ENCODE measurements at regions not wholly inside any gene's neighbourhood (a gene's known extent, or its start where the extent isn't known, plus 50 kb on each side); places are given as distances from the start of the nearest gene placed in this dataset.

- TF ChIP-seq, protein P1, sequence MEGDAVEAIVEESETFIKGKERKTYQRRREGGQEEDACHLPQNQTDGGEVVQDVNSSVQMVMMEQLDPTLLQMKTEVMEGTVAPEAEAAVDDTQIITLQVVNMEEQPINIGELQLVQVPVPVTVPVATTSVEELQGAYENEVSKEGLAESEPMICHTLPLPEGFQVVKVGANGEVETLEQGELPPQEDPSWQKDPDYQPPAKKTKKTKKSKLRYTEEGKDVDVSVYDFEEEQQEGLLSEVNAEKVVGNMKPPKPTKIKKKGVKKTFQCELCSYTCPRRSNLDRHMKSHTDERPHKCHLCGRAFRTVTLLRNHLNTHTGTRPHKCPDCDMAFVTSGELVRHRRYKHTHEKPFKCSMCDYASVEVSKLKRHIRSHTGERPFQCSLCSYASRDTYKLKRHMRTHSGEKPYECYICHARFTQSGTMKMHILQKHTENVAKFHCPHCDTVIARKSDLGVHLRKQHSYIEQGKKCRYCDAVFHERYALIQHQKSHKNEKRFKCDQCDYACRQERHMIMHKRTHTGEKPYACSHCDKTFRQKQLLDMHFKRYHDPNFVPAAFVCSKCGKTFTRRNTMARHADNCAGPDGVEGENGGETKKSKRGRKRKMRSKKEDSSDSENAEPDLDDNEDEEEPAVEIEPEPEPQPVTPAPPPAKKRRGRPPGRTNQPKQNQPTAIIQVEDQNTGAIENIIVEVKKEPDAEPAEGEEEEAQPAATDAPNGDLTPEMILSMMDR (IDR thresholded peaks at IDR 0.05 in 4 of 5, conservative IDR thresholded peaks at IDR 0.05 in 1 of 5): no peak
- TF ChIP-seq POLR2A (IDR thresholded peaks at IDR 0.05): no peak
- Histone ChIP-seq H3K27me3 (no peaks in the 10 kb centered on the region), H3K4me3 (no peak overlapping the region), H3K36me3 (no peaks in the 10 kb centered on the region), H3K27ac (no peak overlapping the region), H3K9me3 (no peaks in the 10 kb centered on the region), H3K4me1 (peaks cover 0 to 3% of the 10 kb centered on the region in 2 donors)
- ATAC-seq (no peak), DNase-seq (no peak)
- in situ Hi-C loops (cut with MboI; ENCODE audit: low sequenced_read_pairs in 4 of 4): no loop called here
- intact Hi-C loops (cut with DNase I; ENCODE audit: low total_unique reads): no loop called here
These were observed 77.6 kb upstream of the EIF5 start for GRCh38 chr14:103256406-103256805.

GRCh38 chr14:103257211-103257962 lies 76.7 kb upstream of the EIF5 start:
- Histone ChIP-seq H3K36me3 (no peaks in the 10 kb centered on the region), H3K27me3 (no peaks in the 10 kb centered on the region), H3K4me3 (no peak overlapping the region), H3K9me3 (no peaks in the 10 kb centered on the region), H3K27ac (no peak overlapping the region), H3K4me1 (peaks cover 0 to 3% of the 10 kb centered on the region in 2 donors)
- DNase-seq (no peak), ATAC-seq (no peak)
- intact Hi-C loops (cut with DNase I; ENCODE audit: low total_unique reads) (no loop called here), in situ Hi-C loops (cut with MboI; ENCODE audit: low sequenced_read_pairs in 4 of 4) (no loop called here)
- no peak for TF ChIP-seq POLR2A (IDR thresholded peaks at IDR 0.05)
- TF ChIP-seq, protein P1 (IDR thresholded peaks at IDR 0.05 in 4 of 5, conservative IDR thresholded peaks at IDR 0.05 in 1 of 5): no peak

GRCh38 chr14:103258211-103258610 lies 75.8 kb upstream of the EIF5 start:
- no peak overlapping the region for H3K27ac ChIP-seq
- no peak for DNase-seq
- no peak for ATAC-seq
- no peaks in the 10 kb centered on the region for H3K27me3 ChIP-seq
- no peak for TF ChIP-seq POLR2A (IDR thresholded peaks at IDR 0.05)
- TF ChIP-seq, protein P1 (IDR thresholded peaks at IDR 0.05 in 4 of 5, conservative IDR thresholded peaks at IDR 0.05 in 1 of 5): no peak
- no peaks in the 10 kb centered on the region for H3K36me3 ChIP-seq
- peaks cover 0 to 3% of the 10 kb centered on the region in 2 donors for H3K4me1 ChIP-seq
- no peak overlapping the region for H3K4me3 ChIP-seq
- H3K9me3 ChIP-seq: no peaks in the 10 kb centered on the region
- intact Hi-C loops (cut with DNase I; ENCODE audit: low total_unique reads): no loop called here
- in situ Hi-C loops (cut with MboI; ENCODE audit: low sequenced_read_pairs in 4 of 4): no loop called here

DNA sequence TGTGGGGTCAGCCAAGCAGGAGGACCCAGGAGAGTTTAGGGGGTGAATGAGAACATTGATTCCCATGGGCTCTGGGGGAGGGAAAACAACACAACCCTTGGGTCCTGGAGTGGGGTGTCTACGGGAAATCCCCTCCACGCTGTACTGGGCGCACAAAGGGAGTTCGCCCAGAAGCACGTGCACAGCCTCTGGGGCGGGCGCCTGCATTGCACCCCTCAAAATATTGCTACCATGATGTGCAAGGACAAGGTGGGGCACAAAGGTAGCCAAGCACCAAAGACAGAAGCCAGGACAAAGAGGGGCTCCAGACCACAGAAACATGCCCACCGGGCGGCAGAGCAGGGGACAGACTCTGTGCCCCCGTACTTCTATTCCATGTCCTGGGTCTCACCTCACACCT lies 74.9 kb upstream of the EIF5 start:
- Histone ChIP-seq H3K27me3 (no peaks in the 10 kb centered on the region), H3K4me3 (no peak overlapping the region), H3K36me3 (no peaks in the 10 kb centered on the region), H3K4me1 (peaks cover 0 to 3% of the 10 kb centered on the region in 2 donors), H3K27ac (no peak overlapping the region), H3K9me3 (no peaks in the 10 kb centered on the region)
- ATAC-seq (no peak), DNase-seq (no peak)
- intact Hi-C loops (cut with DNase I; ENCODE audit: low total_unique reads): no loop called here
- in situ Hi-C loops (cut with MboI; ENCODE audit: low sequenced_read_pairs in 4 of 4): no loop called here
- no peak for TF ChIP-seq POLR2A (IDR thresholded peaks at IDR 0.05)
- TF ChIP-seq, protein P1 (IDR thresholded peaks at IDR 0.05 in 4 of 5, conservative IDR thresholded peaks at IDR 0.05 in 1 of 5): no peak
